Sigmoid colon (tissue), 6 donors: ENCODE measurements at regions not wholly inside any gene's neighbourhood (a gene's known extent, or its start where the extent isn't known, plus 50 kb on each side); places are given as distances from the start of the nearest gene placed in this dataset.
"Not testable (repeated sequence)": the region's sequence is repeated elsewhere in the genome, so short reads cannot be mapped to it uniquely, and the experiment has no call there.

Source experiments
- DNase-seq: peaks from one replicate; pipeline ENCODE4 v3.0.0-alpha.2; 2019
- H3K27ac ChIP-seq, 4 donors: fragments of 200-600 bp; sonication (generic); one replicate each; pipeline ENCODE4 v1.5.1; 2016 to 2019; ENCODE audit warnings: mild to moderate bottlenecking in 1 of 4
- H3K27me3 ChIP-seq, 3 donors: fragments of 200-600 bp; sonication (generic); one replicate each; pipeline ENCODE4 v1.5.1; 2019; ENCODE audit warnings: mild to moderate bottlenecking in 1 of 3
- H3K36me3 ChIP-seq, 4 donors: fragments of 200-600 bp; sonication (generic); one replicate each; pipeline ENCODE4 v1.5.1; 2016 to 2019
- H3K4me1 ChIP-seq, 4 donors: fragments of 200-600 bp; sonication (generic); one replicate each; pipeline ENCODE4 v1.5.1; 2017 to 2019
- H3K4me3 ChIP-seq, 4 donors: fragments of 200-600 bp; sonication (generic); one replicate each; pipeline ENCODE4 v1.5.1; 2017 to 2019; ENCODE audit warnings: mild to moderate bottlenecking in 2 of 4, moderate library complexity in 1 of 4
- H3K9me3 ChIP-seq, 4 donors: fragments of 200-600 bp in 3 of 4; sonication (generic) in 3 of 4; one replicate each; pipeline versions ENCODE4 v1.5.1 to v1.6.1; 2013 to 2019
- EP300 ChIP-seq, 4 donors: sonication (generic); formaldehyde crosslinking; IDR thresholded peaks; one replicate each; pipeline ENCODE4 v1.6.1; 2017; ENCODE audit warnings: antibody characterized with exemption in 4 of 4
- POLR2A ChIP-seq, 2 donors: fragments of 450-650 bp; IDR thresholded peaks; one replicate each; pipeline ENCODE4 v1.6.1; 2016; ENCODE audit warnings: antibody characterized with exemption in 2 of 2, mild to moderate bottlenecking in 2 of 2, moderate library complexity in 2 of 2
- POLR2AphosphoS5 ChIP-seq, 4 donors: sonication (generic); formaldehyde crosslinking; IDR thresholded peaks; one replicate each; pipeline ENCODE4 v1.6.1; 2017; ENCODE audit warnings: antibody characterized with exemption in 4 of 4
- WGBS, 2 donors: extraction: QIAGEN DNeasy Blood & Tissue Kit; methylation state at CpG; one replicate each; pipeline ENCODE4 v1.1.7; 2013; 5-methylcytosine and 5-hydroxymethylcytosine counted together
- intact Hi-C: fragments of 100-400 bp; cut with DNase I; formaldehyde crosslinking; loops from one replicate; pipeline ENCODE4 v1.15.1; 2023
- TF ChIP-seq, protein P1 (sequence below), 4 experiments: fragments of 450-650 bp in 3 of 4; fragments of 200-600 bp in 1 of 4; IDR thresholded peaks; one replicate each; pipeline ENCODE4 v1.5.1; 2016 to 2019; ENCODE audit warnings: antibody characterized with exemption in 4 of 4, mild to moderate bottlenecking in 3 of 4, moderate library complexity in 2 of 4
- donor health status: healthy with polysubstance abuse.
- donor health status: healthy.

- Histone ChIP-seq H3K4me3 (no peak overlapping the region), H3K9me3 (no peaks in the 10 kb centered on the region)
These were observed 182.9 kb downstream of the C4orf33 start for GRCh38 chr4:129278868-129279267.

DNA sequence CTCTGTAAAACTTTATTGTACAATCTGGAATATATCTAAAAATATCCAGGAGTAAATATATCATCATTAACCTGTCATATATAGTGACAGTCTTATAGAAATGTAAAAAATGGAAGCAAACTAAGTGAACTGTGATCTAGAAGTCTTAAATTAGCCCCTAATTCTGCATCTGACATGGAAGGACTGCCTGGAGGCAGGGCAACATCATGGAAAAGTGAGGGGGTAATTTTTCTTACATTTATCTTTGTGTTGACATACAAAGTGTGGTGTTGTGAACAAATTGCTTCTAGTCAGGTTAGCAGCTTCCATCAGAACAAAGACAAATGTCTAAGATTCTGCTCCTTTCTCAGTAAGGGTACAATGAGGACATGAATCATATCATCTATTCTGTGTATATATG lies 186.3 kb downstream of the C4orf33 start:
- intact Hi-C loops: no loop called here
- TF ChIP-seq POLR2AphosphoS5 (IDR thresholded peaks at IDR 0.05) (no peak), EP300 (IDR thresholded peaks at IDR 0.05) (no peak), POLR2A (IDR thresholded peaks at IDR 0.05) (no peak)
- TF ChIP-seq, protein P1, sequence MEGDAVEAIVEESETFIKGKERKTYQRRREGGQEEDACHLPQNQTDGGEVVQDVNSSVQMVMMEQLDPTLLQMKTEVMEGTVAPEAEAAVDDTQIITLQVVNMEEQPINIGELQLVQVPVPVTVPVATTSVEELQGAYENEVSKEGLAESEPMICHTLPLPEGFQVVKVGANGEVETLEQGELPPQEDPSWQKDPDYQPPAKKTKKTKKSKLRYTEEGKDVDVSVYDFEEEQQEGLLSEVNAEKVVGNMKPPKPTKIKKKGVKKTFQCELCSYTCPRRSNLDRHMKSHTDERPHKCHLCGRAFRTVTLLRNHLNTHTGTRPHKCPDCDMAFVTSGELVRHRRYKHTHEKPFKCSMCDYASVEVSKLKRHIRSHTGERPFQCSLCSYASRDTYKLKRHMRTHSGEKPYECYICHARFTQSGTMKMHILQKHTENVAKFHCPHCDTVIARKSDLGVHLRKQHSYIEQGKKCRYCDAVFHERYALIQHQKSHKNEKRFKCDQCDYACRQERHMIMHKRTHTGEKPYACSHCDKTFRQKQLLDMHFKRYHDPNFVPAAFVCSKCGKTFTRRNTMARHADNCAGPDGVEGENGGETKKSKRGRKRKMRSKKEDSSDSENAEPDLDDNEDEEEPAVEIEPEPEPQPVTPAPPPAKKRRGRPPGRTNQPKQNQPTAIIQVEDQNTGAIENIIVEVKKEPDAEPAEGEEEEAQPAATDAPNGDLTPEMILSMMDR (IDR thresholded peaks at IDR 0.05): no peak
- H3K27ac ChIP-seq: no peak overlapping the region

More at GRCh38 chr4:129278868-129279267, 182.9 kb downstream of the C4orf33 start:
- intact Hi-C loops: no loop called here
- TF ChIP-seq, protein P1 (IDR thresholded peaks at IDR 0.05): no peak
- TF ChIP-seq POLR2AphosphoS5 (IDR thresholded peaks at IDR 0.05): no peak
- no peak for DNase-seq
- WGBS, 2 donors: 18 to 47% methylated on average over 1 of the region's 1 CpG
- H3K36me3 ChIP-seq: no peaks in the 10 kb centered on the region
- H3K4me1 ChIP-seq: no peaks in the 10 kb centered on the region
- H3K27me3 ChIP-seq: no peaks in the 10 kb centered on the region
- H3K27ac ChIP-seq: no peak overlapping the region

DNA sequence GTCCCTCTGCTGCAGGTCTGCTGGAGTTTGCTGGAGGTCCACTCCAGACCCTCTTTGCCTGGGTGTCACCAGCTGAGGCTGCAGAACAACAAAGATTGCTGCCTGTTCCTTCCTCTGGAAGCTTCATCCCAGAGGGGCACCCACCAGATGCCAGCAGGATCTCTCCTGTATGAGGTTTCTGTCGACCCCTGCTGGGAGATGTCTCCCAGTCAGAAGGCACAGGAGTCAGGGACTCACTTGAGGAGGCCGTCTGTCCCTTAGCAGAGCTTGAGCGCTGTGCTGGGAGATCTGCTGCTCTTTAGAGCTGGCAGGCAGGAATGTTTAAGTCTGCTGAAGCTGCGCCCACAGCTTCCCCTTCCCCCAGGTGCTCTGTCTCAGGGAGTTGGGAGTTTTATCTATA lies 196.2 kb downstream of the C4orf33 start:
- DNase-seq, H3K4me1 ChIP-seq, H3K27ac ChIP-seq, intact Hi-C loops, H3K9me3 ChIP-seq, H3K4me3 ChIP-seq, H3K36me3 ChIP-seq, H3K27me3 ChIP-seq: not testable (repeated sequence)
- WGBS, 2 donors: 73 to 78% methylated on average over 4 of the region's 4 CpGs

More for the DNA sequence above, 186.3 kb downstream of the C4orf33 start:
- Histone ChIP-seq H3K4me3 (no peak overlapping the region), H3K36me3 (no peaks in the 10 kb centered on the region), H3K9me3 (no peaks in the 10 kb centered on the region), H3K4me1 (no peaks in the 10 kb centered on the region), H3K27me3 (no peaks in the 10 kb centered on the region)
- DNase-seq: no peak

GRCh38 chr4:129314781-129315180 lies 218.8 kb downstream of the C4orf33 start:
- H3K4me1 ChIP-seq: no peaks in the 10 kb centered on the region
- H3K27ac ChIP-seq: no peak overlapping the region
- no peaks in the 10 kb centered on the region for H3K36me3 ChIP-seq
- no peaks in the 10 kb centered on the region for H3K27me3 ChIP-seq
- 87 to 96% methylated on average over 2 of the region's 2 CpGs for WGBS, 2 donors
- intact Hi-C loops: no loop called here
- H3K4me3 ChIP-seq: no peak overlapping the region
- no peaks in the 10 kb centered on the region for H3K9me3 ChIP-seq
- DNase-seq: no peak
- TF ChIP-seq EP300 (IDR thresholded peaks at IDR 0.05) (no peak), POLR2A (IDR thresholded peaks at IDR 0.05) (no peak), POLR2AphosphoS5 (IDR thresholded peaks at IDR 0.05) (no peak)
- TF ChIP-seq, protein P1 (IDR thresholded peaks at IDR 0.05): no peak

GRCh38 chr4:129322920-129323319 lies 227.0 kb downstream of the C4orf33 start:
- TF ChIP-seq POLR2A (IDR thresholded peaks at IDR 0.05) (no peak), EP300 (IDR thresholded peaks at IDR 0.05) (no peak), POLR2AphosphoS5 (IDR thresholded peaks at IDR 0.05) (no peak)
- TF ChIP-seq, protein P1 (IDR thresholded peaks at IDR 0.05): no peak
- Histone ChIP-seq H3K9me3 (no peaks in the 10 kb centered on the region), H3K4me1 (no peaks in the 10 kb centered on the region), H3K4me3 (no peak overlapping the region), H3K27me3 (no peaks in the 10 kb centered on the region), H3K36me3 (no peaks in the 10 kb centered on the region), H3K27ac (no peak overlapping the region)
- no peak for DNase-seq
- intact Hi-C loops: no loop called here
- 54 to 62% methylated on average over 4 of the region's 4 CpGs for WGBS, 2 donors
